Fibroblast of skin of scalp (primary cell): ENCODE measurements at regions not wholly inside any gene's neighbourhood (a gene's known extent, or its start where the extent isn't known, plus 50 kb on each side); places are given as distances from the start of the nearest gene placed in this dataset.

Experiments used
- DNase-seq: peaks from one replicate; pipeline ENCODE4 v3.0.0-alpha.2; 2013

- DNase-seq, result no peak
These were observed 373.0 kb downstream of the HDGFL1 start for GRCh38 chr6:22942403-22942802.

GRCh38 chr6:22943327-22943726 is 374.0 kb downstream of the HDGFL1 start:
- no peak for DNase-seq

- DNase-seq, result no peak
These were observed 380.6 kb downstream of the HDGFL1 start for GRCh38 chr6:22949967-22950366.

- peak; percentile 30 for DNase-seq
These were observed 382.7 kb downstream of the HDGFL1 start for GRCh38 chr6:22952097-22952496.

GRCh38 chr6:22954749-22955385 is 385.5 kb downstream of the HDGFL1 start:
- DNase-seq, result no peak

GRCh38 chr6:22956029-22956681 is 386.8 kb downstream of the HDGFL1 start:
- no peak for DNase-seq

- DNase-seq, result no peak
These were observed 389.3 kb downstream of the HDGFL1 start for GRCh38 chr6:22958677-22959076.

DNA sequence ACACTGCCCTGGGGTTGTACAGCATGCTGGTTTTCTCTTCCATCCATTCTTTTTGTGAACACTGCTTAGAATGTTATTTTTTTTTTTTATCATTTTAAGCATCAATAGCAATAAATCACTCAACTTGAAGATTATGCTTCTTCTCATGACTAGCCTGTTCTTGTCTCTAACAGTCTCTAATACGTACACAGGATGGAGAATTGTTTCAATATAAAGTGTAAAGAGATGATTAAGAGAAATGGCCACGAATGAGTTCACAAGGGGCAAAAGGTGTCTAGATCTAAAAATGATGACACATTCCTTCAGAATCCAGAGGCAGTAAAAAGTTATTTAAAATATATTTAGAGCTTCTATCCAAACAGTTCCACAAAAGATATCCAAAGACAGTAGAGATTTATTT is 390.2 kb downstream of the HDGFL1 start:
- DNase-seq, result no peak

DNA sequence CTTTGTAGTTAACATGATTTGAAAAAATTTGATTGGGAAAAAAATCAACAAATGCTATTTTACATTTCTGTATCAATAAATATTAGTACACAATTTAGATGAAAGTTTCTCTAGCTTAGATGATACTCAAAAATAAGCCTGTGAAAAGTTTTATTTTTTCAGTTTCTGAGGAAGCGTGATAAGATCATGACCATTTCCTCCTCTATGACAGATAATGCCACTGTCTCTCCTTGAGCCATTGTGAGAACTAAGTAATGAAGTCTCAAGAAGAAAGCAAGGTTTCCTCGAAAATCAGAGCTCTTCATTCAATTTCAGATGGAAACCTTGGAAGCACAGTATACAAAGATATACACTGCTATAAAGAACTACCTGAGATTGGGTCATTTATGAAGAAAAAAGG is 395.0 kb downstream of the HDGFL1 start:
- no peak for DNase-seq

- DNase-seq, result no peak
These were observed 396.5 kb downstream of the HDGFL1 start for GRCh38 chr6:22965889-22966288.

DNA sequence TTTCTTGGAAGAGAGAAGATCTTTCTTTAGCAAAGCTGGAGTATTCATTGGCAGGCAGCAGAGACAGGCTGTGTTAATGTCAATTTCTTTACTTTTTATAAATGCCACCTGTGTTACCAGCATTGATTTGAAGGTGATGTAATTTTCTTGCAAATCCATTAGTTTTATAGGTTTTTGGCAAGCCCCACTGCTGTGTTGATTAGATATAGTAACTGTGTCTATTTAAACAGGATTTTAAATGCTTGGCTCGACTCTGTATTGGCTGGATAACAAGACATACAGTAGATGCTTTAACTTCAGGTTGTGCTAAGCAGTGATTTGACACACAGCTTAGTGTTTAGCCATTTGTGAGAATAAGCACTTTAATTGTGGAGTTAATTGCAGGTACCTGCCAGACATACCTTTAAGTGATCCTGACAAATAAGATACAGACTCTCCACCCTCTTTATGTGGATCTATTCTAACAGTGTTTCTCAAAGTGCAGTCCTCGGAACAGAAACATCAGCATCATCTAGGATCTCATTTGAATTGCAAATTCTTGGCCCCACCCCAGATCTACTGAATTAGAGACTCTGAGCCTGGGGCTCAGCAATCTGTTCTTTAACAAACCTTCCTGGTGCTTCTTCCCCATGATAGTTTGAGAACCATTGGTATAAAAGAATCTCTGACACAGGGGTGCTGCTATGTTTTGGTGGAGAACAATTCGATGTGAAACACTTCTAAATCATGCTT is 397.5 kb downstream of the HDGFL1 start:
- DNase-seq, result no peak

DNA sequence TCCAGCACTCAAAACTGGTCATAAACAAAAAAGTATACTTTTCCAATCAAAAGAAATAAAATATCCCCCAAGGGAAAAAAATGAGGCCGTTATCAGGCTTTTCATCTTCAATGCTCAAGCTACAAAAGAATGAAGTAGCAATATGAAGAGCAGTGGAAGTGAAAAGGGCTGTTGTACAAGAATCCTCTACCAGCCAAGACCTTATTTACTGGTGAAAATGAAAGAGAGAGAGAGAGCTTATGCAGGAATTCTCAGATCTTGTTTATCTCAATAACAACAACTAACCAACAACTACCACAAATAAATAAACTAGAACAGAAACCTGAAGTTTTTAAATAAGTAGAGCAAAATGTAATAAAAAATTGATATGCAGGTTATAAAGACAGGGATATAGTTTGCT is 400.6 kb downstream of the HDGFL1 start:
- no peak for DNase-seq

GRCh38 chr6:22972771-22973170 is 403.4 kb downstream of the HDGFL1 start:
- no peak for DNase-seq

- DNase-seq, result no peak
These were observed 405.7 kb downstream of the HDGFL1 start for GRCh38 chr6:22975079-22975478.

- DNase-seq, result peak; percentile 77
These were observed 411.1 kb downstream of the HDGFL1 start for GRCh38 chr6:22980446-22980845.

GRCh38 chr6:23002044-23002619 is 432.8 kb downstream of the HDGFL1 start:
- peak; percentile 28 for DNase-seq

GRCh38 chr6:23003671-23004467 is 434.5 kb downstream of the HDGFL1 start:
- DNase-seq, result peak; percentile 85

DNA sequence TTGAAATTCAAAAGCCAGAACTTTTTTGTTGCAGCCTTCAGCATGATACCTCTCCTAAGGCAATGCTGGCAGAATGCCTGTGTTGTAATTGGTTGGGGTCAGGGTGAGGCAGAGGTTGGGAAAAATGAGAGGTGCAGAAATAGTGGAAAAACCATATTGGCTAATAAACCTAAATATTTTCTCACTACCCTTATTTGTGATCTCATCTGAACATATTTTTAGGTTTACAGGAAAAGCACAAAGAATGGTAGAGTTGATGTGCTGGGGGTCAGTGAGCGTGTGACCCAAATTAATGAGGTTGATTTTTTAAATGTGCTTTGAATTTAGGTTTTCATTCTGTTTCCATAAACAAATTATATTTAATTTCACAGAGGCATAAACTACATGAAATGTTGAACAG is 437.3 kb downstream of the HDGFL1 start:
- no peak for DNase-seq

DNA sequence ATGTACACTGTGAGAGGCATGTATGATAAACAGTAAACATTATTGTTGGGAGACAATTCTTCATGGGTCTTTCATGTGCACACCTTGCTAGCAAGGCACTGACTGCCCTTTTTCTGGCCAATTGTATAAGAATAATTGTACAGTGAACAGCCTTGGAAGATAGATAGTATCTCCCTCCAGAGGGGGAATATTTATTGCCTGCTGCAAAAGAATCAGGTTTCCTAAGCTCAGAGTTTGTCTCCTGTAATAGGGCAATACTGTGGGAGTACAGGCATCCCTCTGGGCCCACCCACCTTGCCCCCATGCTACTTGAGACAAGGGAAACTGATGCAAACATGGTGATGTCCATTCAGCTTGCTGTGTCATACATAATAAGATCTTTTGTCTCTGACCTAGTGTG is 442.2 kb downstream of the HDGFL1 start:
- DNase-seq, result no peak

GRCh38 chr6:23013776-23014175 is 444.4 kb downstream of the HDGFL1 start:
- no peak for DNase-seq

DNA sequence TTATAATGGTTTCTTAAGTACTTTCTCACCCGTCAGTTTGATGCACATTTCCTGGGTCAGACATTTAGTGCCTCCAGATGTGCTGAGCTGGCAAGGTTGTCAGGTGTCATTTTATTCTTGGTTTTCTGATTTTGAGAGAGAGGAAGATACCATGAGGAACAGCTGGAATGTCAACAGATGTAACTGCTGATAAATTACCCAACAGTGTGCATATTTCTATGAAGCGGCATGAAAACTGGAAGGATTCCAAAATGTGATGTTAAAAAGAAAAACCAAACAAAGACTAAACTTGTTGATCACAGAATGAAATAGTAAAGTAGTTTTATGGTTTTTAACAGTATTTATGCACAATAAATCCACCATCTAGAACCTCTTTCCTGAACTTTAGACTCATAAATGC is 447.3 kb downstream of the HDGFL1 start:
- peak; percentile 51 for DNase-seq

DNA sequence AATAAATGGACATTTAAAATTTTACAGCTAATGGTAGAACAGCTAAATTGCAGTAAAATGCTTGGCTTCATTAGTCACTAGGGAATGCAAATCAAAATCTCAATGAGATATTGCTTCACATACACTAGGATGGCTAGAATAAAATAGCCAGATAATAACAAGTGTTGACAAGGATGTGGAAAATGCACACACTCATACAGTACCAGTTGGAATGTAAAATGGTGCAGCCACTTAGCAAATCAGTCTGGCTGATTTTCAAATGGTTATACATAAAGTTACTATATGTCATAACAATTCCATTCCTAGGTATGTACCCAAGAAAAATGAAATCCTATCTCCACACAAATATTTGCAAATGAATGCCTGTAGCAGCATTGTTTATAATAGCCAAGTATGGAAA is 452.1 kb downstream of the HDGFL1 start:
- DNase-seq, result peak; percentile 5

DNA sequence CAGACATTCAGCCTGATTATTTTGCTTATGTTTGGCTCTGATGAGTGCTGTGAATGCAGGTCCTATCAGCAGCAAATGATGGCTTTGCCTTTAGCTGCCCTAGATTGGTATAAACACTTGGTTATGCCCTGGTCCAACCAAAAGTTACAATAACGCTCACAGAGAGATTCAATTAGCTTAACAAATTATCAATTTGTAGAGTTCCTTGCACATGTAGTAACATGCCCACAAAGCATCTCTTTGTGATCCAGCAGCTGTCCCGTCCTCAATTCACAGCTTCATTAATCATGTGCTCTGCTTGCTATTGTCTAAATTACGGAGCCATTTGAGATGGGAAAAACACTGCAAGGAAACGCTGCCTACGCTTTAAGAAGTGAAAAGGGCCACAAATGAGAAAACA is 457.9 kb downstream of the HDGFL1 start:
- DNase-seq, result no peak
